Fibroblast of mammary gland (primary cell): ENCODE measurements at regions not wholly inside any gene's neighbourhood (a gene's known extent, or its start where the extent isn't known, plus 50 kb on each side); places are given as distances from the start of the nearest gene placed in this dataset.
A peak's percentile ranks its signal among the peaks of the same experiment; 100 is the strongest.

ENCODE experiments used
- DNase-seq: peaks from one replicate; pipeline ENCODE4 v3.0.0-alpha.2; 2010; ENCODE audit warnings: low read depth
- H3K4me3 ChIP-seq: 2 replicates; pipeline ENCODE4 v1.5.1; 2011; ENCODE audit warnings: low read depth, mild to moderate bottlenecking, low read length, moderate library complexity; ENCODE audit not compliant: control insufficient read depth
- CTCF ChIP-seq: conservative IDR thresholded peaks from 2 replicates; pipeline ENCODE4 v1.5.1; 2011; ENCODE audit warnings: low read depth, low read length, inconsistent platforms; ENCODE audit not compliant: control insufficient read depth, insufficient read depth

- H3K4me3 ChIP-seq, result no peak overlapping the region
- DNase-seq, result no peak
- TF ChIP-seq CTCF, result no peak
Measured at GRCh38 chr1:232534552-232535517, 95.1 kb downstream of the SIPA1L2 start.

- no peak for DNase-seq
- no peak for TF ChIP-seq CTCF
Measured at GRCh38 chr1:232533328-232533727, 96.6 kb downstream of the SIPA1L2 start.

GRCh38 chr1:232532901-232533300 is 97.0 kb downstream of the SIPA1L2 start:
- no peak for DNase-seq
- no peak overlapping the region for H3K4me3 ChIP-seq

More at GRCh38 chr1:232533328-232533727, 96.6 kb downstream of the SIPA1L2 start:
- no peak overlapping the region for H3K4me3 ChIP-seq

GRCh38 chr1:232531291-232531690 is 98.6 kb downstream of the SIPA1L2 start:
- H3K4me3 ChIP-seq, result no peak overlapping the region
- no peak for TF ChIP-seq CTCF
- no peak for DNase-seq

More at GRCh38 chr1:232532901-232533300, 97.0 kb downstream of the SIPA1L2 start:
- TF ChIP-seq CTCF, result no peak

GRCh38 chr1:232529747-232530146 is 100.2 kb downstream of the SIPA1L2 start:
- no peak overlapping the region for H3K4me3 ChIP-seq
- TF ChIP-seq CTCF, result no peak
- peak; percentile 34 for DNase-seq

GRCh38 chr1:232528472-232529089 is 101.4 kb downstream of the SIPA1L2 start:
- no peak overlapping the region for H3K4me3 ChIP-seq
- no peak for DNase-seq
- no peak for TF ChIP-seq CTCF
